ENCODE measurements at regions not wholly inside any gene's neighbourhood (a gene's known extent, or its start where the extent isn't known, plus 50 kb on each side); places are given as distances from the start of the nearest gene placed in this dataset.

DNA sequence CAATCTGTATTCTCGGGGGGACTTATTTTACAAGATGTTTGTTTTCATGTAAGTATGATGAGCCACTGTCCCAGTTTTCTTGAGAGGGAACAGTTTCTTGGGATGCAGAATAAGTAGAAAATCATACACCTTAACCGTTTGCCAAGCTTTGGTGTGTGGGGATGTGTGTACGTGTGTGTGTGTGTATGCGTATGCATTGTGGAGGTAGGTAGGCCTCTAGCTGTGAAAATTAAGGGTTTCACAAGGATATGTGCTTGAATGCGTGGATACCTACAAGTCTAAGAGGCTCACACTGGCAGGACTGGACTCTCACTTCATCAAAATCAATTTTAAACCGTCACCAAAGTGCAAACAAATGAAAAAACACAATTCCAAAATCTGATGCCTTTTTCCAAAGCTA is 204.2 kb upstream of the RBMS1 start:
- H3K27ac Mint-ChIP-seq (ENCODE audit: unreplicated experiment), result no peak overlapping the region
- TF ChIP-seq, protein P1, sequence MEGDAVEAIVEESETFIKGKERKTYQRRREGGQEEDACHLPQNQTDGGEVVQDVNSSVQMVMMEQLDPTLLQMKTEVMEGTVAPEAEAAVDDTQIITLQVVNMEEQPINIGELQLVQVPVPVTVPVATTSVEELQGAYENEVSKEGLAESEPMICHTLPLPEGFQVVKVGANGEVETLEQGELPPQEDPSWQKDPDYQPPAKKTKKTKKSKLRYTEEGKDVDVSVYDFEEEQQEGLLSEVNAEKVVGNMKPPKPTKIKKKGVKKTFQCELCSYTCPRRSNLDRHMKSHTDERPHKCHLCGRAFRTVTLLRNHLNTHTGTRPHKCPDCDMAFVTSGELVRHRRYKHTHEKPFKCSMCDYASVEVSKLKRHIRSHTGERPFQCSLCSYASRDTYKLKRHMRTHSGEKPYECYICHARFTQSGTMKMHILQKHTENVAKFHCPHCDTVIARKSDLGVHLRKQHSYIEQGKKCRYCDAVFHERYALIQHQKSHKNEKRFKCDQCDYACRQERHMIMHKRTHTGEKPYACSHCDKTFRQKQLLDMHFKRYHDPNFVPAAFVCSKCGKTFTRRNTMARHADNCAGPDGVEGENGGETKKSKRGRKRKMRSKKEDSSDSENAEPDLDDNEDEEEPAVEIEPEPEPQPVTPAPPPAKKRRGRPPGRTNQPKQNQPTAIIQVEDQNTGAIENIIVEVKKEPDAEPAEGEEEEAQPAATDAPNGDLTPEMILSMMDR (IDR thresholded peaks at IDR 0.05; ENCODE audit: insufficient read depth in 1 of 2, low read depth in 1 of 2, low read length in 1 of 2, severe bottlenecking in 1 of 2, unreplicated experiment in 1 of 2), result no peak
- ChIA-PET CTCF (no interaction called here), POLR2A (no interaction called here)
- Histone ChIP-seq H3K27me3 (replicated peaks; ENCODE audit: control insufficient read depth, insufficient read depth, low read length) (no peaks in the 10 kb centered on the region), H3K4me1 (no peaks in the 10 kb centered on the region), H3K36me3 (ENCODE audit: control insufficient read depth, insufficient read depth, low read length) (no peaks in the 10 kb centered on the region), H3K9me3 (no peaks in the 10 kb centered on the region), H3K4me3 (ENCODE audit: low read depth, low read length) (no peak overlapping the region)
- no peak for DNase-seq
- peaks cover 6% of the 10 kb centered on the region for H3K9me3 Mint-ChIP-seq (ENCODE audit: unreplicated experiment)
- no peaks in the 10 kb centered on the region for H3K4me1 Mint-ChIP-seq (ENCODE audit: low read depth, unreplicated experiment)
- no peaks in the 10 kb centered on the region for H3K36me3 Mint-ChIP-seq (ENCODE audit: insufficient read depth, unreplicated experiment)
- no TSS peak for BruUV-seq (replicated peaks)
- no peaks in the 10 kb centered on the region for H3K27me3 Mint-ChIP-seq (ENCODE audit: insufficient read depth, unreplicated experiment)
- intact Hi-C loops (cut with micrococcal nuclease; ENCODE audit: unreplicated experiment), result no loop called here
- H3K4me3 Mint-ChIP-seq (ENCODE audit: unreplicated experiment), result no peak overlapping the region

DNA sequence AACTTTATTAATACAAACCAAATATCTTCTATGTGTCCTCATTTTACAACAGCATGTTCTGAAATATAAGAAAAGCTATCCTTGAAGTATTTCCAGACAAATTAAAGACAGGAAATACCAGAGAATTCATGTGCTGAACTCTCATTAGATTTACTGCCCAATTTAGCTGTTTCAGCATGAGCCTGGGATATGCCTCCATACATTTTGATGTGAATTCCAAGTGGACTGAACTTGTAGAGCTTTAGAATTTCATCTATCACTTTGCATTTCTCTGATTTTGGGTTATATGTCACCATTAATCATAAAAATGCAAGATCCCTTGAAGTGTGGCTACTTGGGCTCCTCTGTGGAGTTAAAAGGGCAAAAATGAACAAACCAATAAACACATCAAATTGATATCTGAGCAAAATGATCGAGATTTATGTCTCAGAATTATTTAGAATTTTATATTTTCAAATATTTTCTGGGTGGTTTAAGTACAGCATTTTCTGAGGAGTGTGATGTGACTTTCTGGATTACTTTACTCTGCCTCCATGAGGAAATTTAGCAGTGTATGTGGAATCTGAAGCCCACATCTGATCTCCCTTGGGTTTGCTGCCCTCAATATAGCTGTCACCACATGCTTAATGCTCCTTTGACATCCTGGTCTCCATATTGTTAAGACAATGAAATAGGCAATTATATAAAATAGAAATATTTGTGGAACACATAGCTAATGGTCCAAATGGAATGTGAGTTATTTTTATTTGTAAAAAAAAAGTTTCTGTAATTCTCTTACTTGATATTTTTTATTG is 206.6 kb upstream of the RBMS1 start:
- Histone ChIP-seq H3K4me1 (no peaks in the 10 kb centered on the region), H3K4me3 (ENCODE audit: low read depth, low read length) (no peak overlapping the region), H3K36me3 (ENCODE audit: control insufficient read depth, insufficient read depth, low read length) (no peaks in the 10 kb centered on the region), H3K27me3 (replicated peaks; ENCODE audit: control insufficient read depth, insufficient read depth, low read length) (no peaks in the 10 kb centered on the region), H3K9me3 (no peaks in the 10 kb centered on the region)
- no peak for DNase-seq
- H3K4me1 Mint-ChIP-seq (ENCODE audit: low read depth, unreplicated experiment), result no peaks in the 10 kb centered on the region
- CTCF ChIA-PET, result no interaction called here
- no TSS peak for BruUV-seq (replicated peaks)
- TF ChIP-seq, protein P1 (IDR thresholded peaks at IDR 0.05; ENCODE audit: insufficient read depth in 1 of 2, low read depth in 1 of 2, low read length in 1 of 2, severe bottlenecking in 1 of 2, unreplicated experiment in 1 of 2), result no peak
- POLR2A ChIA-PET, result no interaction called here
- H3K4me3 Mint-ChIP-seq (ENCODE audit: unreplicated experiment), result no peak overlapping the region
- H3K27me3 Mint-ChIP-seq (ENCODE audit: insufficient read depth, unreplicated experiment), result no peaks in the 10 kb centered on the region
- no peaks in the 10 kb centered on the region for H3K36me3 Mint-ChIP-seq (ENCODE audit: insufficient read depth, unreplicated experiment)
- intact Hi-C loops (cut with micrococcal nuclease; ENCODE audit: unreplicated experiment), result no loop called here
- H3K27ac Mint-ChIP-seq (ENCODE audit: unreplicated experiment), result no peak overlapping the region
- no peaks in the 10 kb centered on the region for H3K9me3 Mint-ChIP-seq (ENCODE audit: unreplicated experiment)

DNA sequence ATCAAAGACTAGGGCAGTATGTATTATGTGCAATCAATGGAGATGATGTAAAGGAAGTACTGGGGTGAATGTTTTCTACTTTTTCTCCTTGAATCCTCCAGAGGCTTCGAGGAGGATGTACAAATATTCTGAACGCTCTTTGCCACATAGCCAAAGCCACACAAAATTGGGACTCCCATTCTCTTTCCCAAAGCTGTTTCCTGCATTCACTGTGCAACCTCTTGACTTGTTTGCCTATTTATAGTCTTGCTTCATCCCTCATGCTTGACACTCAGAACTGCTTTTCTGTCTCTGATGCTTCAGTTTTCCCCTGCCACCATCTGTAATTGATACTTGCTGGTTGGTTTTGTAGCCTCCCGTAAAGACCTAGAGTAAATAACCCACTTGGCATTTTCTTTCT is 208.2 kb upstream of the RBMS1 start:
- Mint-ChIP-seq H3K9me3 (ENCODE audit: unreplicated experiment) (peaks cover 4% of the 10 kb centered on the region), H3K4me3 (ENCODE audit: unreplicated experiment) (no peak overlapping the region), H3K4me1 (ENCODE audit: low read depth, unreplicated experiment) (no peaks in the 10 kb centered on the region), H3K36me3 (ENCODE audit: insufficient read depth, unreplicated experiment) (no peaks in the 10 kb centered on the region), H3K27ac (ENCODE audit: unreplicated experiment) (no peak overlapping the region), H3K27me3 (ENCODE audit: insufficient read depth, unreplicated experiment) (no peaks in the 10 kb centered on the region)
- ChIA-PET CTCF (no interaction called here), POLR2A (no interaction called here)
- BruUV-seq (replicated peaks), result no TSS peak
- no peaks in the 10 kb centered on the region for H3K9me3 ChIP-seq
- H3K36me3 ChIP-seq (ENCODE audit: control insufficient read depth, insufficient read depth, low read length), result no peaks in the 10 kb centered on the region
- TF ChIP-seq, protein P1 (IDR thresholded peaks at IDR 0.05; ENCODE audit: insufficient read depth in 1 of 2, low read depth in 1 of 2, low read length in 1 of 2, severe bottlenecking in 1 of 2, unreplicated experiment in 1 of 2), result no peak
- no peak for DNase-seq
- intact Hi-C loops (cut with micrococcal nuclease; ENCODE audit: unreplicated experiment), result no loop called here
- no peaks in the 10 kb centered on the region for H3K27me3 ChIP-seq (replicated peaks; ENCODE audit: control insufficient read depth, insufficient read depth, low read length)
- H3K4me3 ChIP-seq (ENCODE audit: low read depth, low read length), result no peak overlapping the region
- H3K4me1 ChIP-seq, result no peaks in the 10 kb centered on the region
